HepG2 (cell line): ENCODE measurements at regions not wholly inside any gene's neighbourhood (a gene's known extent, or its start where the extent isn't known, plus 50 kb on each side); places are given as distances from the start of the nearest gene placed in this dataset.

Source experiments
- ATAC-seq: fragments of 200-7000 bp; cut with Tn5 transposase; 3 replicates; pipeline ENCODE4 v1.9.1; 2020; ENCODE audit warnings: mild to moderate bottlenecking, moderate library complexity
- BruUV-seq: library from RNA; stranded (reverse); fragments of 400-500 nt; replicated peaks from 2 replicates; lab custom pipeline; 2021; lab: Mats Ljungman, UMichigan
- CTCF ChIA-PET: fragments of 300-600 bp; formaldehyde crosslinking; extraction: SDS; loops from one replicate; lab custom pipeline; 2021; ENCODE audit warnings: low total read pairs, inconsistent platforms, low intra/inter-chr PET ratio; lab: Yijun Ruan, JAX
- POLR2A ChIA-PET: fragments of 350-600 bp; sonication (Branson Sonifier 250); formaldehyde crosslinking; loops from one replicate; lab custom pipeline; 2020; ENCODE audit warnings: antibody characterized with exemption, inconsistent platforms; lab: Yijun Ruan, JAX
- DNase-seq: peaks from one replicate; pipeline ENCODE4 v3.0.0-alpha.2; 2015; ENCODE audit warnings: low spot score
- FAIRE-seq: peaks from 3 replicates; lab custom pipeline; 2011; peaks lifted over from hg19 to GRCh38; lab: Jason Lieb, UNC
- H2AFZ ChIP-seq: one replicate; pipeline ENCODE4 v1.6.1; 2011; ENCODE audit warnings: low read length, inconsistent platforms
- H3K27ac ChIP-seq: fragments of 300-600 bp; 3 replicates; pipeline ENCODE4 v1.8.0; 2011; ENCODE audit warnings: mixed run types, mild to moderate bottlenecking, mixed read lengths, low read length, inconsistent platforms; ENCODE audit not compliant: insufficient read depth; ENCODE audit errors: extremely low read length
- H3K27me3 ChIP-seq, 2 experiments: fragments of 200-600 bp in 1 of 2; 2 replicates in 1 of 2; 3 replicates in 1 of 2; pipeline versions ENCODE4 v1.6.0 to v1.8.0; 2011; ENCODE audit warnings: low read length in 2 of 2, mild to moderate bottlenecking in 2 of 2, moderate library complexity in 2 of 2, inconsistent platforms in 1 of 2; ENCODE audit not compliant: insufficient read depth in 2 of 2, control insufficient read depth in 1 of 2
- H3K36me3 ChIP-seq, 2 experiments: fragments of 200-600 bp in 1 of 2; replicated peaks in 1 of 2; 2 replicates in 1 of 2; 3 replicates in 1 of 2; pipeline versions ENCODE4 v1.5.1 to v1.8.0; 2011; ENCODE audit warnings: low read length in 2 of 2, inconsistent platforms in 1 of 2; ENCODE audit not compliant: insufficient read depth in 2 of 2, control insufficient read depth in 1 of 2
- H3K4me1 ChIP-seq: 2 replicates; pipeline ENCODE4 v1.5.1; 2012; ENCODE audit warnings: low read length, inconsistent platforms; ENCODE audit not compliant: insufficient read depth
- H3K4me2 ChIP-seq: 2 replicates; pipeline ENCODE4 v1.6.0; 2011; ENCODE audit warnings: low read depth, low read length, inconsistent platforms
- H3K4me3 ChIP-seq, 3 experiments: fragments of 200-600 bp in 1 of 3; sonication (generic), shearing (Covaris generic) in 1 of 3; replicated peaks in 1 of 3; 2 replicates each; pipeline ENCODE4 v1.5.1; 2011 to 2016; ENCODE audit warnings: low read length in 3 of 3, inconsistent platforms in 2 of 3, low read depth in 2 of 3, mild to moderate bottlenecking in 2 of 3, control low read depth in 1 of 3, mixed read lengths in 1 of 3; ENCODE audit not compliant: insufficient read depth in 1 of 3
- H3K79me2 ChIP-seq: one replicate; pipeline ENCODE4 v1.6.1; 2011; ENCODE audit warnings: low read length, inconsistent platforms; ENCODE audit not compliant: insufficient read depth
- H3K9ac ChIP-seq: 2 replicates; pipeline ENCODE4 v1.6.0; 2011; ENCODE audit warnings: mild to moderate bottlenecking, low read depth, low read length, inconsistent platforms; ENCODE audit not compliant: insufficient read depth
- H3K9me3 ChIP-seq: 2 replicates; pipeline ENCODE4 v1.5.1; 2012; ENCODE audit warnings: mild to moderate bottlenecking, low read length
- H4K20me1 ChIP-seq: 2 replicates; pipeline ENCODE4 v1.6.0; 2011; ENCODE audit warnings: inconsistent platforms, mild to moderate bottlenecking, low read length, moderate library complexity; ENCODE audit not compliant: insufficient read depth
- AKNA ChIP-seq: sonication (generic); formaldehyde crosslinking; IDR thresholded peaks from 2 replicates; pipeline ENCODE4 v1.4.0; 2020; ENCODE audit warnings: missing genetic modification reagents, borderline replicate concordance
- ATF4 ChIP-seq, 2 experiments: fragments of 450-650 bp in 1 of 2; sonication (generic) in 1 of 2; formaldehyde crosslinking; IDR thresholded peaks; 2 replicates each; pipeline versions ENCODE4 v1.5.0 to v1.8.0; 2020 to 2022; ENCODE audit warnings: mild to moderate bottlenecking in 1 of 2, missing genetic modification reagents in 1 of 2
- DDIT3 ChIP-seq: sonication (generic); formaldehyde crosslinking; IDR thresholded peaks from 2 replicates; pipeline ENCODE4 v1.4.0; 2020; ENCODE audit warnings: mild to moderate bottlenecking, missing genetic modification reagents
- FIP1L1 ChIP-seq: fragments of 200-400 bp; formaldehyde crosslinking; IDR thresholded peaks from 2 replicates; pipeline ENCODE4 v1.6.1; 2018; ENCODE audit warnings: low read depth, mild to moderate bottlenecking, low read length, moderate library complexity, borderline replicate concordance; ENCODE audit not compliant: insufficient read depth
- GABPA ChIP-seq, 2 experiments: IDR thresholded peaks; 2 replicates each; pipeline ENCODE4 v1.6.1; 2011 to 2016; ENCODE audit warnings: low read depth in 2 of 2, low read length in 1 of 2, missing biosample characterization in 1 of 2, missing genetic modification characterization in 1 of 2
- TEAD2 ChIP-seq: sonication (generic); formaldehyde crosslinking; IDR thresholded peaks from 2 replicates; pipeline ENCODE4 v1.9.0; 2021; ENCODE audit warnings: missing genetic modification reagents
- TOE1 ChIP-seq: sonication (generic); formaldehyde crosslinking; IDR thresholded peaks from 2 replicates; pipeline ENCODE4 v1.4.0; 2020; ENCODE audit warnings: mild to moderate bottlenecking, missing genetic modification reagents
- ZKSCAN5 ChIP-seq: sonication (generic); formaldehyde crosslinking; IDR thresholded peaks from 2 replicates; pipeline ENCODE4 v1.5.1; 2020; ENCODE audit warnings: mild to moderate bottlenecking, missing genetic modification reagents
- ZNF264 ChIP-seq: sonication (generic); formaldehyde crosslinking; IDR thresholded peaks from 2 replicates; pipeline ENCODE4 v1.4.0; 2020; ENCODE audit warnings: missing genetic modification reagents
- WGBS: methylation state at CpG from one replicate; pipeline ENCODE4 v1.1.6; 2017; ENCODE audit warnings: low lambda C conversion rate; 5-methylcytosine and 5-hydroxymethylcytosine counted together
- in situ Hi-C: cut with HindIII; loops from 2 replicates; pipeline ENCODE4 v1.10.0; 2017; ENCODE audit warnings: low pct_unique_long_range_greater_than_20kb; ENCODE audit not compliant: extremely low pct_ligation_motif_present
- intact Hi-C: fragments of 100-400 bp; cut with micrococcal nuclease; formaldehyde crosslinking; loops from one replicate; pipeline ENCODE4 v1.10.0; 2022; ENCODE audit not compliant: unreplicated experiment

- intact Hi-C loops = no loop called here
- Histone ChIP-seq H3K9ac (no peak overlapping the region), H3K4me3 (no peak overlapping the region), H3K79me2 (no peaks in the 10 kb centered on the region), H3K4me2 (no peak overlapping the region), H4K20me1 (no peaks in the 10 kb centered on the region), H3K4me1 (no peaks in the 10 kb centered on the region), H3K27ac (no peak overlapping the region), H3K27me3 (peaks cover 0 to 5% of the 10 kb centered on the region in 2 experiments; a peak in 2 of 5 replicates), H2AFZ (no peak overlapping the region), H3K36me3 (no peaks in the 10 kb centered on the region), H3K9me3 (no peaks in the 10 kb centered on the region)
- TF ChIP-seq ZKSCAN5 (no peak), TEAD2 (CRISPR knock-in tag) (no peak), ZNF264 (no peak), TOE1 (CRISPR knock-in tag) (no peak), GABPA (IDR thresholded peaks at IDR 0.05; ENCODE audit: low read depth, low read length) (no peak), GABPA (CRISPR knock-in tag; IDR thresholded peaks at IDR 0.05; ENCODE audit: low read depth) (no peak), FIP1L1 (no peak), DDIT3 (CRISPR knock-in tag) (no peak), ATF4 (CRISPR knock-in tag; IDR thresholded peaks at IDR 0.05) (no peak), AKNA (CRISPR knock-in tag) (no peak)
- in situ Hi-C loops = no loop called here
- no TSS peak for BruUV-seq
- 31% methylated on average over 4 of the region's 4 CpGs for WGBS
- no peak for ATAC-seq
- POLR2A ChIA-PET = no interaction called here
- CTCF ChIA-PET = no interaction called here
- no peak for FAIRE-seq
- no peak for DNase-seq
Observed at GRCh38 chr2:38164881-38165280, 88.9 kb upstream of the CYP1B1 start.
